Breast epithelium (tissue), 3 donors: ENCODE measurements at regions not wholly inside any gene's neighbourhood (a gene's known extent, or its start where the extent isn't known, plus 50 kb on each side); places are given as distances from the start of the nearest gene placed in this dataset.
"Not testable (repeated sequence)": the region's sequence is repeated elsewhere in the genome, so short reads cannot be mapped to it uniquely, and the experiment has no call there.

ENCODE experiments used
- CTCF ChIP-seq, 3 donors: fragments of 450-650 bp; IDR thresholded peaks; one replicate each; pipeline ENCODE4 v1.5.1; 2016 to 2017; ENCODE audit warnings: antibody characterized with exemption in 3 of 3, mild to moderate bottlenecking in 3 of 3, moderate library complexity in 3 of 3
- POLR2A ChIP-seq: fragments of 450-650 bp; IDR thresholded peaks from one replicate; pipeline ENCODE4 v1.6.1; 2016; ENCODE audit warnings: antibody characterized with exemption, mild to moderate bottlenecking, moderate library complexity
- POLR2AphosphoS5 ChIP-seq, 3 donors: sonication (generic); formaldehyde crosslinking; IDR thresholded peaks; one replicate each; pipeline ENCODE4 v1.6.1; 2017; ENCODE audit warnings: antibody characterized with exemption in 3 of 3

- not testable (repeated sequence) for TF ChIP-seq CTCF (IDR thresholded peaks at IDR 0.05); POLR2A; POLR2AphosphoS5 (IDR thresholded peaks at IDR 0.05)
Measured at GRCh38 chr5:39687924-39688323, 263.1 kb upstream of the DAB2 start.
